ENCODE measurements at regions not wholly inside any gene's neighbourhood (a gene's known extent, or its start where the extent isn't known, plus 50 kb on each side); places are given as distances from the start of the nearest gene placed in this dataset.

DNA sequence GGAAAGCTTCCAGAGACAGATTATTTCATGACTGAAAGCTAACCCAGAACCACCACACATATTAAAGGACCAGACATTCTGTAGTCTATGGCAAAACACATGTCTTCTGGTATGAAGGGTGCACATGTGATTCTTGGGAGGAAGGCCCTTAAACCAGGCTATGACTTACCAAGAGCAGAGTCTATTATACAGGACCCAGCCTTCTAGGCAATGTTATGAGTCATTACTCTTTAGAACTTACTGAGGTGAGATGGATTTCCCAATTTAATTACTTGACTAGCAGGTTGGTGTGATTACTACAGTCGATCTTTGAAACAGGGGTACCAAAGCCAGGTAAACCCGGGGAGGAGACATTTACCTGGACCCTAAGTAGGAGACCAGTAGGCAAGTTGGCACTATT lies 350.8 kb downstream of the TRIB2 start:
- Histone ChIP-seq H3K36me3 (no peaks in the 10 kb centered on the region), H3K4me3 (no peak overlapping the region), H3K27ac (replicated peaks) (no peak overlapping the region), H3K4me1 (no peaks in the 10 kb centered on the region), H3K9me3 (replicated peaks) (no peaks in the 10 kb centered on the region), H3K27me3 (ENCODE audit: low read depth) (no peaks in the 10 kb centered on the region)
- TF ChIP-seq CTCF (IDR thresholded peaks at IDR 0.05; ENCODE audit: borderline replicate concordance) = no peak
- no peak for DNase-seq
- intact Hi-C loops (cut with micrococcal nuclease) = no loop called here

- Histone ChIP-seq H3K9me3 (replicated peaks) (no peaks in the 10 kb centered on the region), H3K4me1 (no peaks in the 10 kb centered on the region), H3K27me3 (ENCODE audit: low read depth) (no peaks in the 10 kb centered on the region), H3K36me3 (no peaks in the 10 kb centered on the region), H3K27ac (replicated peaks) (no peak overlapping the region), H3K4me3 (no peak overlapping the region)
- no peak for DNase-seq
- TF ChIP-seq CTCF (IDR thresholded peaks at IDR 0.05; ENCODE audit: borderline replicate concordance) = no peak
- intact Hi-C loops (cut with micrococcal nuclease) = no loop called here
These were observed 373.2 kb downstream of the TRIB2 start for GRCh38 chr2:13089971-13090370.

GRCh38 chr2:13091455-13091854 lies 374.7 kb downstream of the TRIB2 start:
- no peaks in the 10 kb centered on the region for H3K36me3 ChIP-seq
- intact Hi-C loops (cut with micrococcal nuclease) = no loop called here
- no peak overlapping the region for H3K4me3 ChIP-seq
- no peak for TF ChIP-seq CTCF (IDR thresholded peaks at IDR 0.05; ENCODE audit: borderline replicate concordance)
- no peak for DNase-seq
- no peaks in the 10 kb centered on the region for H3K4me1 ChIP-seq
- no peaks in the 10 kb centered on the region for H3K27me3 ChIP-seq (ENCODE audit: low read depth)
- no peak overlapping the region for H3K27ac ChIP-seq (replicated peaks)
- H3K9me3 ChIP-seq (replicated peaks) = no peaks in the 10 kb centered on the region

- DNase-seq = no peak
- intact Hi-C loops (cut with micrococcal nuclease) = no loop called here
- no peak overlapping the region for H3K4me3 ChIP-seq
- TF ChIP-seq CTCF (IDR thresholded peaks at IDR 0.05; ENCODE audit: borderline replicate concordance) = no peak
- no peaks in the 10 kb centered on the region for H3K4me1 ChIP-seq
- no peaks in the 10 kb centered on the region for H3K36me3 ChIP-seq
- H3K9me3 ChIP-seq (replicated peaks) = no peaks in the 10 kb centered on the region
- H3K27ac ChIP-seq (replicated peaks) = no peak overlapping the region
- H3K27me3 ChIP-seq (ENCODE audit: low read depth) = no peaks in the 10 kb centered on the region
These were observed 375.2 kb downstream of the TRIB2 start for GRCh38 chr2:13091861-13092378.

DNA sequence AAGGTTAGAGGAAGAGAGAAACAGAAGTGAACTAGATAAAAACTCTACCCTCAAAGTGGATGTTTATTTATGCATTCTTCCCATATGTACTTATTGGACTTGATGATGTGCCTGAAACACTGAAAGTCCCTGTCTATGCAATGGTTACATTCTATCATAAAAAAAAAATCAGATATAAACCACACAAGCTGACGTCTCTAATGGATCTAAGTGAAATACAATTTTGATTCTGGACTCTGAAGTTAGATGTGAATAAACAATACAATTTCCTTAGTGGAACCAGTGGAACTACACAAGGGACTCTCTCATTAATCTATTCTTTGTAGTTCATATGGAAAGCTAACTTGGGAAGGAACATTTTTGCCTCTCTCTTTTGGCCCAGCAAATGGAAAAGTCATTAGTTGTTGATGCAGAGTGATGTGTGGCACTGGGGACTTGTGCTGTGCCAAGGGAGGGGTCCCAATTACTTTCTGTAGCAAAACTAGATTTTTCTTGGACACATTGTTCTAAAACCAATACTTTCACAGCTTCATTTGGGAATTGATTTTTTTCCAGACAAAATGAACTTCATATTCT lies 376.8 kb downstream of the TRIB2 start:
- Histone ChIP-seq H3K9me3 (replicated peaks) (no peaks in the 10 kb centered on the region), H3K4me1 (no peaks in the 10 kb centered on the region)

More for the DNA sequence above, 376.8 kb downstream of the TRIB2 start:
- Histone ChIP-seq H3K4me3 (no peak overlapping the region), H3K27ac (replicated peaks) (no peak overlapping the region), H3K27me3 (ENCODE audit: low read depth) (no peaks in the 10 kb centered on the region), H3K36me3 (no peaks in the 10 kb centered on the region)
- no peak for DNase-seq
- intact Hi-C loops (cut with micrococcal nuclease) = no loop called here
- no peak for TF ChIP-seq CTCF (IDR thresholded peaks at IDR 0.05; ENCODE audit: borderline replicate concordance)

All from left ventricle myocardium inferior (tissue), 1 donor.